Smooth muscle cell (in vitro differentiated cells): ENCODE measurements at regions not wholly inside any gene's neighbourhood (a gene's known extent, or its start where the extent isn't known, plus 50 kb on each side); places are given as distances from the start of the nearest gene placed in this dataset.

Source experiments
- DNase-seq: peaks from one replicate; lab custom pipeline; 2025; ENCODE audit not compliant: unreplicated experiment; lab: John Stamatoyannopoulos, UW
- H2AFZ ChIP-seq: fragments of 200-600 bp; sonication (generic); 2 replicates; pipeline ENCODE4 v1.6.0; 2016; ENCODE audit warnings: antibody characterized with exemption, low read depth, mild to moderate bottlenecking
- H3F3A ChIP-seq: fragments of 200-600 bp; sonication (generic); 2 replicates; pipeline ENCODE4 v1.6.0; 2017; ENCODE audit warnings: antibody characterized with exemption, low read depth
- H3K27ac ChIP-seq: fragments of 200-600 bp; sonication (generic); 2 replicates; pipeline ENCODE4 v1.5.1; 2016; ENCODE audit warnings: low read depth, mild to moderate bottlenecking
- H3K27me3 ChIP-seq: fragments of 200-600 bp; sonication (generic); 2 replicates; pipeline ENCODE4 v1.6.1; 2016; ENCODE audit warnings: low read depth, mild to moderate bottlenecking
- H3K36me3 ChIP-seq: fragments of 200-600 bp; sonication (generic); 2 replicates; pipeline ENCODE4 v1.5.1; 2016; ENCODE audit warnings: low read depth
- H3K4me1 ChIP-seq: fragments of 200-600 bp; sonication (generic); 2 replicates; pipeline ENCODE4 v1.5.1; 2016; ENCODE audit warnings: low read depth
- H3K4me2 ChIP-seq: fragments of 200-600 bp; sonication (generic); 2 replicates; pipeline ENCODE4 v1.6.0; 2016; ENCODE audit warnings: mild to moderate bottlenecking
- H3K4me3 ChIP-seq: fragments of 200-600 bp; sonication (generic); 2 replicates; pipeline ENCODE4 v1.5.1; 2016; ENCODE audit warnings: mild to moderate bottlenecking
- H3K79me2 ChIP-seq: fragments of 200-600 bp; sonication (generic); 2 replicates; pipeline ENCODE4 v1.6.0; 2016; ENCODE audit warnings: low read depth, mild to moderate bottlenecking
- H3K9ac ChIP-seq: fragments of 200-600 bp; sonication (generic); 2 replicates; pipeline ENCODE4 v1.6.0; 2016; ENCODE audit warnings: low read depth
- H3K9me3 ChIP-seq: fragments of 200-600 bp; sonication (generic); replicated peaks from 2 replicates; pipeline ENCODE4 v1.5.1; 2016; ENCODE audit warnings: low read depth
- H4K20me1 ChIP-seq: fragments of 200-600 bp; sonication (generic); 2 replicates; pipeline ENCODE4 v1.6.0; 2016; ENCODE audit warnings: low read depth
- CTCF ChIP-seq: fragments of 200-600 bp; sonication (generic); IDR thresholded peaks from 2 replicates; pipeline ENCODE4 v1.5.1; 2017; ENCODE audit warnings: borderline replicate concordance, mild to moderate bottlenecking, antibody characterized with exemption; ENCODE audit not compliant: insufficient read depth, poor library complexity, severe bottlenecking
- WGBS: methylation state at CpG from one replicate; pipeline ENCODE4 v1.1.7; 2016; ENCODE audit warnings: low lambda C conversion rate; 5-methylcytosine and 5-hydroxymethylcytosine counted together

- 39% methylated on average over 15 of the region's 15 CpGs for WGBS
- Histone ChIP-seq H3K9ac (no peak overlapping the region), H3K4me1 (peaks cover 8% of the 10 kb centered on the region), H3K79me2 (no peaks in the 10 kb centered on the region), H4K20me1 (no peaks in the 10 kb centered on the region), H3F3A (no peaks in the 10 kb centered on the region), H3K27me3 (peaks cover 10% of the 10 kb centered on the region), H3K36me3 (no peaks in the 10 kb centered on the region), H3K9me3 (no peaks in the 10 kb centered on the region), H2AFZ (no peak overlapping the region), H3K27ac (no peak overlapping the region), H3K4me2 (no peak overlapping the region), H3K4me3 (no peak overlapping the region)
- no peak for DNase-seq
- TF ChIP-seq CTCF = no peak
Measured at GRCh38 chr17:79212149-79213087, 137.8 kb downstream of the ENGASE start.

GRCh38 chr17:79211061-79211770 lies 136.6 kb downstream of the ENGASE start:
- Histone ChIP-seq H3K9ac (no peak overlapping the region), H3K27me3 (peaks cover 6% of the 10 kb centered on the region), H3K79me2 (no peaks in the 10 kb centered on the region), H2AFZ (no peak overlapping the region), H3K36me3 (no peaks in the 10 kb centered on the region), H3F3A (no peaks in the 10 kb centered on the region), H3K4me3 (no peak overlapping the region), H4K20me1 (no peaks in the 10 kb centered on the region), H3K4me1 (peaks cover 8% of the 10 kb centered on the region), H3K9me3 (no peaks in the 10 kb centered on the region), H3K4me2 (no peak overlapping the region), H3K27ac (no peak overlapping the region)
- WGBS = 91% methylated on average over 28 of the region's 28 CpGs
- no peak for TF ChIP-seq CTCF
- DNase-seq = no peak

GRCh38 chr17:79210638-79211037 lies 136.0 kb downstream of the ENGASE start:
- no peaks in the 10 kb centered on the region for H3K36me3 ChIP-seq
- H3K27me3 ChIP-seq = peaks cover 6% of the 10 kb centered on the region
- H4K20me1 ChIP-seq = no peaks in the 10 kb centered on the region
- H3F3A ChIP-seq = no peaks in the 10 kb centered on the region
- H3K9me3 ChIP-seq = no peaks in the 10 kb centered on the region
- H3K9ac ChIP-seq = no peak overlapping the region
- no peak overlapping the region for H3K27ac ChIP-seq
- H3K79me2 ChIP-seq = no peaks in the 10 kb centered on the region
- no peak for DNase-seq
- H3K4me3 ChIP-seq = no peak overlapping the region
- no peak overlapping the region for H3K4me2 ChIP-seq
- H2AFZ ChIP-seq = no peak overlapping the region
- no peak for TF ChIP-seq CTCF
- WGBS = 96% methylated on average over 10 of the region's 10 CpGs
- H3K4me1 ChIP-seq = peaks cover 8% of the 10 kb centered on the region
